ENCODE measurements at regions not wholly inside any gene's neighbourhood (a gene's known extent, or its start where the extent isn't known, plus 50 kb on each side); places are given as distances from the start of the nearest gene placed in this dataset.

GRCh38 chr17:45729294-45729907 lies 54.7 kb upstream of the CRHR1 start:
- no peak for DNase-seq

GRCh38 chr17:45730192-45730591 lies 53.9 kb upstream of the CRHR1 start:
- DNase-seq: no peak

GRCh38 chr17:45731459-45731858 lies 52.7 kb upstream of the CRHR1 start:
- DNase-seq: no peak

GRCh38 chr17:45732926-45733505 lies 51.1 kb upstream of the CRHR1 start:
- no peak for DNase-seq

GRCh38 chr17:45733781-45734180 lies 50.3 kb upstream of the CRHR1 start:
- DNase-seq: no peak
